Brain pericyte (primary cell): ENCODE measurements at regions not wholly inside any gene's neighbourhood (a gene's known extent, or its start where the extent isn't known, plus 50 kb on each side); places are given as distances from the start of the nearest gene placed in this dataset.
"Not testable (repeated sequence)": the region's sequence is repeated elsewhere in the genome, so short reads cannot be mapped to it uniquely, and the experiment has no call there.

Experiments
- DNase-seq: peaks from one replicate; pipeline ENCODE4 v3.0.0-alpha.2; 2012; ENCODE audit warnings: low read depth, low spot score

DNA sequence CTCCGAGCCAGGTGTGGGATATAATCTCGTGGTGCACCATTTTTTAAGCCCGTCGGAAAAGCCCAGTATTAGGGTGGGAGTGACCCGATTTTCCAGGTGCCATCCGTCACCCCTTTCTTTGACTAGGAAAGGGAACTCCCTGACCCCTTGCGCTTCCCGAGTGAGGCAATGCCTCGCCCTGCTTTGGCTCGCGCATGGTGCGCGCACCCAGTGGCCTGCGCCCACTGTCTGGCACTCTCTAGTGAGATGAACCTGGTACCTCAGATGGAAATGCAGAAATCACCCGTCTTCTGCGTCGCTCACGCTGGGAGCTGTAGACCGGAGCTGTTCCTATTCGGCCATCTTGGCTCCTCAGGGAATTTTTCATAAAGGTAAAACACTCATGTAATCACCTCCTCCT is 63.9 kb downstream of the RWDD3 start:
- not testable (repeated sequence) for DNase-seq

DNA sequence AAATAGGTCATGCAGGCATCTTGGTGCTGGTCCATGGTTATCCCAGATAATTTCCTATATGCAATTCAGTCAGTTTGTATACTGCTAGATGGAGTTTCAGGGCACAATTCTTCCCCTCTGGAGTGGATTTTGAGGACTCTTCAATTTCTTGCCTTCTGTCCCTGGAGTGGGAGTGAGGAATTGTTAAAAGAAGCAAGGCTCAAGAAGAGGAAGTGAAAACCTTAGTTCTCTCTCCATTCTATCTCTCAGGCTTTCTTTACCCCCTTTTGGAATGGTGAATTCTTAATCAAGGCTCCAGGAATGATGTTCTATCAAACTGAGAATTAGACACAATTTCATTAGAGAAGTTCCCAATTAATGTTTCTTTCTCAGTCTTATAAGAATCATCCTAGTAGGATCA is 67.1 kb downstream of the RWDD3 start:
- DNase-seq = no peak

DNA sequence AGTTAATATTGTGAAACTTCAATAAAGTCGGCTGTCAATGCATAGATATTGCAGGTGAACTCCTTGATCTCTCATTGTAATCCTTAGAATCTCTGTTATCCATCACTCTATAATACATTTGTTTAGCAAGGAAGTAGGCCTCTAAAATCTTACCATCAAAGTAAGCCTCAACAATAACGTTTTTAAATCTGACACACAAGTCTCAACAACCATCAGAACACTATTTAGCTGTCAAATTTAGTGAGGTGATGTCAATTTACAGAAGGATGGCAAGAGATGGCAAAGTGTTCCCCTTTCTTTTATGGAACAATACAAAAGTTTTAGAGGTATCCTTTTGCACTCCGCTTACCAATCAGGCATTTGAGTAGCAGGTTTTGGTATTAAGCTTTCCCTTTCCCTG is 67.6 kb downstream of the RWDD3 start:
- DNase-seq = no peak

DNA sequence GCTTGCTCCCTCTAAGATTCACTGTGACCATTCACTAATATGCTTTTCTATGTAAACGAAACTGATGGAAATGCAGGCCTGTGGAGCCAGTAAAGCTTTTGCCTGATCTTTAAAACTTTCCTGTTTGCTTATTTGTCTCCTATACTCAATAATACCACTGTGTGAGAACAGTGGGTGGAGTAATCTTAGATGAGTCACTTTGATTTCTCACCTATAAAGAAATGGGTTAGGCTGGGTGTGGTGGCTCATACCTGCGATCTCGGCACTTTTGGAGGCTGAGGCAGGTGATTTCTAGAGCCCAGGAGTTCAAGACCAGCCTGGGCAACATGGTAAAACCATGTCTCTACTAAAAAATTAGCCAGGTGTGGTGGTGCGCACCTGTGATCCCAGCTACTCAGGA is 70.8 kb downstream of the RWDD3 start:
- DNase-seq = no peak

DNA sequence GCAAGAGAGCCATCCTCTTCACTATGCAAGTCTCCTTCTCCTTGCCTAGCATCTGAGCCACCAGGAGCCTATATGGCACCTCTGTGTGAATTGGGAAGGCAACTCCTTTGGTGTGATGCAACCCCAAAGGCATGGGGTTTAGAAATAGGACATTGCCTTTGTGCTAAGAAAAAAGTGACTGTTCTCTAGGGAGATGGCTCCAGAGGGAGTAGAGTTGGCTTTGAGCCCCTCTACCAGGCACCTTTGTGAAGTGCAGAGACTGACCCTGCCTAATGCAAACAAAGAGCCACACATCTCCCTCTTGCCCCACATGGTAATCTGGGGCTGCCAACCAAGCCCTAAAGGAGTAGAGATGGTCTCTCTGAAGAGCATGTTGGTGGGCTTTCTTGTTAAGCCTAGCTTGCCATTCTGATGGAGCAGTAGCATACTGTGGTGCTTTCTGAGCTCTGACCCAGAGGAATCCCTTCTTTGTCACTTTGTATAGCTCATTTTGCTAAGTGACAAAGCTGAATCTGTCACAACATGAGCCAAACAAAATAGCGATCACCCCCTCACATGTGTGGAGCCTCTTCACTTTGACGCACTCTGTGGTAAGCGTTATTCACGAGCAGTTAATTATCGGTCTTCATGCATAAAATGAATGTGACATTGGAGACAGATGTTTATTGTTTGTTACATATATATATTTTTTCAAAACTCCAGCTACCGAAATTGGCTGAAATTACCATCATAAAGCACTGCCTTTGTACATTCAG is 74.4 kb downstream of the RWDD3 start:
- no peak for DNase-seq

DNA sequence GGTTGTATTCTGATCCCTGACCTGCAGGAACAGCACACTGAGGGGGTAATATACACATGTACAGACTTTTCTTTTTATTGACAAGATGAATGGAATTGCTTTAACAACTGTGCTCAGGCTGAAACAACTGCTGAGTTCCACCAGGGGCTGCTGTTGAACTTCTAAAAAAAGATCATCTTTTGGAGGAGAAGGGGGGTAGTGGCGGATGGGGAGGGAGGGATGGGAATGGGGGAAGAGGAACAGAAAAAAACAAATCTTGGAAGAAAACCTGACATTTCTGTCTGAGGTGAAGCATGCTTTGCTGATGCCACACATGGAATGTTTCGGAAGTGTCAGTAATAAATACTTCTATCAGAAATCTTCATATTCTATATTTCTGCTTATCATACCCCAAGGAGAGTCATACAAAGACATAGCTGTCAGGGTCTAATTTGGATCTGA is 75.0 kb downstream of the RWDD3 start:
- no peak for DNase-seq

DNA sequence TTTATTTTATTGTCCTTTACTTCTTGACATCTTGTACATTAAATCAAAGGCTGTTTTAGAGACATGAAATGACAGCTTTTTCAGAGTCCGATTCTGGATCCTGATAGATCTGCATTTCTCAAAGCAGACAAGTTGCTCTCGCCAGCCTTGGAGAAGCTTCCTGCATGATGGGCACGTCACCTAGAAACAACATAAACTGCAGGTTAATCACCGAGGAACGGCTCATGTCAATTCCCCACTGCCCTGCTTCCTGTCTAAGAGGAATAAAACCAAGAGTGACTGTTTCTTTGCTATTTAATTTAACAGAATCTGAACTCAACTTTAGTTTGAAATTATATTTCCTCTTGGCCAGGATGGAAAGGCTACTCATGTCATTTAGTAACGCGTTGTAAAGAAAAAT is 77.0 kb downstream of the RWDD3 start:
- DNase-seq = no peak

DNA sequence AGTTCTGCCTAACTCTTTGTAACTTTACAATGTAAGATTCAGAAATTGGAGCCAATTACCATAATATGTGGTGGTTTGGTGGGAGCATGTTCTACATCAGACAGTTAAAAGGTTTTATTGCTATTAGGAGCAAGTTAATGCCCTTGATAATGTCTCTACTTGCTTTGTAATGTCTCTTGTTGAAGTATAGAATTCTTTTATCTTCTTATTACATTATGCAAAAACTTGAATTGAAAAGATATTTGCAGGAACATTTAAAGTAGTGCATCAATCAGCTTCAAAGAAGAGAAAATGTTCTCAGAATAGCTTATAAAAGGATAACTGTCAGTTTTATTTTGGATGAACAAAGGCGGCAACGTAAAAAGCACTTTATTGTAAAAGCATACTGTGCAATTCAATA is 77.8 kb downstream of the RWDD3 start:
- no peak for DNase-seq

DNA sequence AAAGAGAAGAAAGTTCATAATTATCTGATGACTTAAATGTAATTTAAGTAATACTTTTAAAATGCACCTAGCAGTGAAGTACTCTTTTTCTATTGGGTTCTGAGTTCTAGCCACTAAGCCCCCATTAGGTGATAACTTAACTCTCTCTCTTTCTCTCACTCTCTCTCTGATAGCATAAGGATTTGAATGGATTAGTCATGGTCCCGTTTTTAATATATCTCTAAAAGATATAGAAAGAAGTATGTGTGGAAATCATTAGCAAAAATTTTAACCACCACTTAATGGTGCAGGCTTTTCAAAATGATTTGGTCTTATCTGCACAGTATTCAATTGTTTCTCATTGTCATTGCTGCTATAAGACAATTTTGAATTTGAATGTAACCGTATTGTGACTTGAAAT is 78.2 kb downstream of the RWDD3 start:
- no peak for DNase-seq

DNA sequence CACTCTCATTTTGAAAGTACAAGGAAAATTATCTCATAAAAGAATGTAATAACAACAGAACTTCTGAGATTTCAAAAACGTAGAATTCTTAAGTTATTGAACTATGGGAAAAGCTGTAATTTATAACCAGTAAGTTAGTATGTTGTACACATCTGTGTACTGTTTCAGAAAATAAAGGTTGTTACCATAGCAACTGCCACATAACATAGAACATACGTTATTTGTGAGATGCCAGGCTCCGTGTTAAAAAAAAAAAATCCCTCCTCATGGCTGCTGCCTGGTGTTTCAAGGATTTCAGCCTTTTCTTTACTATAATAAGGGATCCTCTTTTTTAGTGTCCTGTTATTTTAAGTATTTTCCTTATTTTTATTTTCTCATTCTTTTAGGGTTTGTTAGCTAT is 79.5 kb downstream of the RWDD3 start:
- no peak for DNase-seq

DNA sequence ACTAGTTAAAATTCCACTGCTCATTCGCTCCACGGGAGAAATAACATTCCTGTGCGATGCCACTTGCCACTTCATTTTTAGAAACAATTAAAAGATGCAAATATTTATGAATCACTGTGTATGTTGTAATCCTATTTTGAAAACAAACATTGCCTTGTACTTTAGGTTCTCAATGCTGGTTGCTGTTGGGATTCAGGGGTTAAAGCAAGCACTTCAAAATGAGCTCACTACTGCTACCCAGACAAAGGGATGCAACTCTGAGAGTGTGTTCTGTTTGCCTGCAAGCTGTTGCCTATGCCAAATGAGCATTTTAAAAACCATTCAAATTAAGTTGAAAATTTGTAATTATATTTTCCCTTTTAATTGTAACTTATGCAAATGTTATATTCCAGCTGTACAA is 87.5 kb downstream of the RWDD3 start:
- no peak for DNase-seq

DNA sequence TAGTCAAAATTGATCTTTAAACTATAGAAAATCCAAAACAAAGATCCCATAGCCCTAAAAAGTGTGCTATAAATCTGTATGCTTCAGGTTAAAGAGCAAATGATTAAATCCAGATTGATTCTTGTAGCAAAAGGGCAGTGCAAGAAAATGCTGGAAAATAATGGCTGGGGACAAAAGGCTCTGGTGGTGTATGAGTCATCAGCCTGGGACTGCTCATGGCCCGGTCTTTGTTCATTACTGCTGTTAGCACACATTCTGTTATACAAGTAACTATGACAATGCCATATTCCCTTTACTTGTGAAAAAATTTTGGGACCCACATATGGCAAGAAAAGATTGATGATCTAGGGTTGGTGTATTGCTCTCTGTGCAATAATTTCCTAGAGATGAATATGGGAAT is 89.1 kb downstream of the RWDD3 start:
- no peak for DNase-seq

DNA sequence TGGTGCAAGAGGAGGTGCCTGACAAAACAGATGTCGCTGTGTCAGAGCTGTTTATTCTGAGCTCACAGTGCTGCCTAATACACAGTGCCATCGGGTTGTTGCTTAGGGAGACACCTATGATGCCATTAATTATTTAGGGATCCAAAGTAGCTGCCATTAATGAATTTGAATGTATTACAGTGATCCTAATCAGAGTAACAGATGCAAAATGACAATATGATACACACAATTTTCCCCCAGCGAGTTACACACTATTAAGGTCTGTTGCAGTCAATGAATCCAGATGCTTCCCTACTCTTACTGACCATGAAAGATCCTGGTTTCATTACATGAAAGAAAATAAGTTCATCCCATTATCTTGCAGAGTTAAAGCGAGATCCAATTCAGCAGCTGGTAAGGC is 91.3 kb downstream of the RWDD3 start:
- DNase-seq = no peak

DNA sequence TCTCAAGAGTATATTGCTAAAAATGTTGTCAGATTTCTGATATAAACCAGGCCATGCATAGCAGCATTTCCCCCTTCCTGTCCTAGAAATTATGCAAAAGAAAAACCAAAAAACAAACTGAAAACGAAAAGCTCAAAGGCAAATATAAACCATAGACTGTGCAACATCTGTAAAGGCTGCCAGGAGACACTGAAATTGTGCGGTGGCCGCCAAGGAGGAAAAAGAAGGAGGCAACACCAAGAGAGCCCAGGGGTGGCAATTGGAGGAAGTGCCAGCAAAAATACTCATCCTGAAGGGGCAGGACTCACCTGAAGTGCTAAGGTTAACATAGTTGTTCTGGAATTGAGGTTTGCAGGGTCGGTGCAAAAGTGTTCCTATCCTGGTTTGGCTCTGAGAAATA is 92.0 kb downstream of the RWDD3 start:
- DNase-seq = no peak

DNA sequence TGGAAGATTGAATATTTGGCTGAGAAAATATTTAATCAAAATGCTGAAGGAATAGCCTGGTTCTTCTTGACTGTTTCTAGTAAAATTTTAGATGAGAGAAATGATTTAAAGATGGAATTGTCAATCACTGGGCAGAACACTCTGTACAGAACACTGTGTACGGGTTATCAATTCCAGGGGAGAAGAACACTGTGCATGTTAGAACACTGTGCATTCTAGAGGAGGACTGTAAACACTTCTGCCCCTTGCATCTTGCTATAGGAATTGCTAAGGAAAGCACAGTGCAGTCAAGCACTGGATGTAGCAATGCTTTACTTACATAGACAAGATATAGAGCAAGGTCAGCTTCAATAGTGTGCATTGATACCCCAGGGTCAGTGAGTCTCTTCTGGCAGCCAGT is 98.7 kb downstream of the RWDD3 start:
- no peak for DNase-seq

DNA sequence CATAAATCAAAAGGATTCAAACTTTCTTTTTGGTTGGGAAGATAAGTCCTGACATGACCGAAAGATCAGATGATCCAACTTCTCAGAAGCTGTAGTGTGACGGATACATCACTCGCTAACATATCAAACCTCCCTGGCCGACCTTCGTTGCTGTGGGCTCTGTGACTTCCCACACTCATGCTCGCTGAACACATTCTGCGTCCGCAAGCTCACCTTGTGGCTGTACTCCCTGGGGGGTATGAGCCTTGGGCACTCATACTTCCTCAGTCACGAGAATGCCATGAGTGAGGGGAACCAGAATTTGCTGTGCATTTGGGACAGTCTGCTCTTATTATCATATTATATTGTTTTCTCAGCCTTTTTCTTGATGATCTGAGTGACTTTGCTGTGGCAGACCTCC is 105.4 kb downstream of the RWDD3 start:
- no peak for DNase-seq

DNA sequence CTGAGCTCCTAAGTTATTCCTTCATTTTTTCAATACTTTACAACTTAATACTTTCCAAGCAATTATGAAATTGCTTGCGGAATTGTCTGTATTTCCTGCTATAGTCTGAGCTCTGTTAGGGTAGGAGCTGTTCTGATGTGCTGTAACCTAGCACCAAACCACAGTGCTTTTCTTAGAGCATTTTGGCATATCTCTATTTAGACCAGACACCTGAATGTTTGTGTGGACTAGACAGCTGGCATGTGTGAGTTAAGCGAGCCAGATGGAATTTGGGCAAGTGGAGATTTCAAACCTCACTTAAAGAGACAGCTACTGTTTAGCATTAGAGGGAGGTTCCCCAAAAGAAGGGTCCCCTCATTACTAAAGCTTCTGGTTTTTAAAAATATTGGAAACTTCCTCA is 106.1 kb downstream of the RWDD3 start:
- no peak for DNase-seq

DNA sequence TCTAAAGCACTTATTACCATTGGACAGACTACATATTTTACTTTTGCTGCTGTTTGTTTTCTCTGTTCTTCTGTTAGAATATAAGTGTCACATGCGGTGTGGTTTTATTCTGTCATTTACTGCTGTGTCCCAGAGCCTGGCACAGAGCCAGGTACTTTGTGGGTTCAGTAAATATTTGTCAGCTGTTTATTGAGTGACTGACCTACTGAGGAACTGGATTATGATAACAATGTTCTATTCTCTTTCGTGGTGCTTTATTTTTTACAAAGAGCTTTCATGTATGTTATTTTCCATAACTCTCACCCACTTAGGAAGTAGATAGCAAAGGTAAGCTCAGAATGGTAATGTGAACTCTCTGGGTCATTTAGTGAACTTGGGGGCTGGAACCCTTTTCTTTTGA is 118.8 kb downstream of the RWDD3 start:
- DNase-seq = no peak

DNA sequence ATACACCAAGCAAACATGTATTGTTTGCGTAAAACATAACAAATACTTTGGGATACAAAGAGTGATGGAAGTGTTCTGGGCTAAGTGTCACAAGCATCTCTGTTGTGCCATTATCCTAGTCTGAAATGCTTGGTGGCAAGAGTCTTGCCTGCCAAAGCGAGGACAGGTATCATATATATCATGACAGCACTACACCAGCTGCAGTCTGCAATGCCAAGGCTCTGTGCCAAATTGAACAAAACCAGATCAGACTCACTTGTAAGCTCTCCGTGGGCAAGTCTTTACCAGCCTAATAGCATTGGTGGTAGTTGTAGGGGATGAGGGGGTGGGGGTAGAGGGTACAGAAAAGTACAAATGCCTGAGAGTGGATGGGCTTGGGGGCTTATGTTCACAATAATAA is 119.2 kb downstream of the RWDD3 start:
- no peak for DNase-seq

DNA sequence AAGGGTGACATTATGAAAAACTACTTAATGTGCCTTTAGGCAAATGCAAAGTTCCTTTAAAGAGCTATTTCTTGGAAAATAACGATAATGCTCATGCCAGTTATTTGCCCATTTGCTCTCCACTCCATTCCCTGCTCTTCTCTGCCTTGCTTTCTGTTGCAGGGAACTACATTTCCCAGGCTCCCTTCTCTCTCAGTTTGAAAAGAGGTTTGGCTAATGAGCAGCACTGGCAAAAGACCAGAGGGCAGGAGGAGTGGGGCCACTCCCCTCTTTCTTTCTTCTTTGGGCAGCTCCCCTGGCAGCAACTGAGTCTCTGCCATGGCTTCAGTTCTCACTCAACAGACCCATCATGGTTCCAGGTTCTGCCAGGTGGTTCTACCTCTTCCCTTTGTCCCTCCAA is 130.5 kb downstream of the RWDD3 start:
- no peak for DNase-seq

DNA sequence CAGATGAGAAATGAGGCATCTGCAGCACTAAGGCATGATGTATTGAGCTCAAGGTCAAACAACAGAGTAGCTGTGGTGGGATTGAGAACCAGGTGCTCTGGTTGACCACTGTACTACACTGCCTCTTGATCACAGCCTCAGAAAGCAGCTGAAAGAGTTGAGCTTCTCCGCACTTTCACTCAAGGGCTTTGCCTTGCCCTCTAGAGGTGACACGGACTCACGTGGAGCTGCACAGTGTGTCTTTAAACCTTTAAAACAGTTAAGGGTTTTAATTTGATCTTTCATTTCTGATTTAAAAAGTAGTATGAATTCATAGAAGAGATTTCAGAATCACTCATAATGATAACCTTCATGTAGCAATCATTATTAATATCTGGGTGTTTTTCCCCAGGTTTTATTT is 132.5 kb downstream of the RWDD3 start:
- no peak for DNase-seq

DNA sequence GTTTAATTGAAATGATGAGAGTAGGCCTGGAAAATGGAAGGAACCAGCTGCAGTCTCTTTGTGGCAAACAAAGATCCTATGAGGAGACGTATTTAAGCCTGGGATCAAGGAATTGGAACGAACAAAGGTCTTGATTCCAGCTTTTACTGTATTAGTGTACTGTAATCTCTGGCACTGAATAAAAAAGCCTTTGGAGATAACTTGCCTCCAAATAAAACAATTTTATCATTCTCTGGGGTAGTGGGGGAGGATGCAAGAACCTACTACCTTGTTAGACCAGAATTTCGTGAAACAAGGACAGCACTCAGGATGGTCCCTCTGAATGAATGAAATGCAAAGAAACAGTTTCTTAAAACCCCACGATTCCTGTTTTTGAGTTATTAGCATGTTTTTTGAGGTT is 134.2 kb downstream of the RWDD3 start:
- no peak for DNase-seq

DNA sequence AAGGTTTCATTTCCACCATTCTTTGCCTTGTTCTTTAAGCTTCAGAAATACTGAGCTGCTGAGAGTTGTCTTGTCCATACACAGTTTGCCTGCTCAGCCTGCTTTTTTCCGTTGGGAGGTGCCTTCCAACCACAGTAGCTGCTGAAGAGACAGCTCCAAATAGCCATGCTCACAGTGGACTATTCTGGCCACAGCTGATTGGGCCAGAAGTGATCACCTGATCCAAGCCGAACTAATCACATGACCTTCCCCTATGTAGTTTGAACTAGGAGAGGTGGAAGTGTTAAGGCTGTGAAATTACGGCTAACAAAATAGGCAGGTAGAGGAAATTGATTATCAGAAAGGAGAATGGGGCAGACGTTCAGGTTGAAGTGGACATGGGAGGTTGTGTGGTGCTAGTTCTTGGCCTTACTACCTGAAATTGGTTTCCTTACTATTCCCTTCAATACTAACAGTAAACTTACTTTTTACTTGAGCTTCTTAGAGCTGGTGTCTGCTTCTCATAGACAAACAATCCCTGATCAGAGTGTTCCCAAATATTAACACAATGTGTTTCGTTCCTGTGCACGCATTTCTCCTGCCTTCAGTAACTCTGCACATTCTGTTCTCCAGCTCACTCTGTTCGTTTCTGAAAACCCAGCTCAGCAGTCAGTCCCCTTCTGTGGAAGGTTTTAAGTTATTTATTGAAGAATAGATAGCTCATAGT is 136.1 kb downstream of the RWDD3 start:
- no peak for DNase-seq
